Neuronal stem cell (in vitro differentiated cells): ENCODE measurements at regions not wholly inside any gene's neighbourhood (a gene's known extent, or its start where the extent isn't known, plus 50 kb on each side); places are given as distances from the start of the nearest gene placed in this dataset.
"Not testable (repeated sequence)": the region's sequence is repeated elsewhere in the genome, so short reads cannot be mapped to it uniquely, and the experiment has no call there.

ENCODE experiments used
- DNase-seq: peaks from one replicate; pipeline ENCODE4 v3.0.0-alpha.2; 2013; ENCODE audit warnings: low spot score
- H2AFZ ChIP-seq: one replicate; pipeline ENCODE4 v1.6.1; 2013; ENCODE audit warnings: mild to moderate bottlenecking, low read length, inconsistent platforms
- H2AK5ac ChIP-seq: 2 replicates; pipeline ENCODE4 v1.6.1; 2013; ENCODE audit warnings: low read depth, mild to moderate bottlenecking, inconsistent platforms, low read length, moderate library complexity, mixed read lengths
- H2BK120ac ChIP-seq: 2 replicates; pipeline ENCODE4 v1.6.1; 2013; ENCODE audit warnings: low read depth, mild to moderate bottlenecking, inconsistent platforms, low read length, moderate library complexity, mixed read lengths
- H2BK12ac ChIP-seq: one replicate; pipeline ENCODE4 v1.6.1; 2013; ENCODE audit warnings: low read length, inconsistent platforms
- H2BK15ac ChIP-seq: 2 replicates; pipeline ENCODE4 v1.6.1; 2013; ENCODE audit warnings: mild to moderate bottlenecking, low read length, inconsistent platforms, mixed read lengths
- H2BK5ac ChIP-seq: one replicate; pipeline ENCODE4 v1.6.1; 2013; ENCODE audit warnings: inconsistent platforms, mild to moderate bottlenecking, low read length, moderate library complexity
- H3K14ac ChIP-seq: one replicate; pipeline ENCODE4 v1.6.1; 2013; ENCODE audit warnings: low read length, inconsistent platforms
- H3K18ac ChIP-seq: 2 replicates; pipeline ENCODE4 v1.6.1; 2013; ENCODE audit warnings: low read length, inconsistent platforms
- H3K23ac ChIP-seq: 2 replicates; pipeline ENCODE4 v1.6.1; 2013; ENCODE audit warnings: low read depth, mild to moderate bottlenecking, mixed read lengths, low read length, inconsistent platforms; ENCODE audit not compliant: poor library complexity
- H3K27ac ChIP-seq: replicated peaks from 3 replicates; pipeline ENCODE4 v1.5.1; 2013; ENCODE audit warnings: low read length, inconsistent platforms
- H3K27me3 ChIP-seq, 3 experiments: 2 replicates each; pipeline ENCODE4 v1.6.1; 2013; ENCODE audit warnings: low read length in 3 of 3, mild to moderate bottlenecking in 2 of 3, inconsistent platforms in 1 of 3, low read depth in 1 of 3, mixed read lengths in 1 of 3, moderate library complexity in 1 of 3; ENCODE audit not compliant: control insufficient read depth in 3 of 3, insufficient read depth in 3 of 3
- H3K36me3 ChIP-seq, 2 donors: replicated peaks in 1 of 2; 2 replicates each; pipeline ENCODE4 v1.6.1; 2013; ENCODE audit warnings: low read length in 2 of 2; ENCODE audit not compliant: control insufficient read depth in 2 of 2, insufficient read depth in 2 of 2
- H3K4ac ChIP-seq: 2 replicates; pipeline ENCODE4 v1.6.1; 2013; ENCODE audit warnings: inconsistent platforms, mild to moderate bottlenecking, low read length, moderate library complexity
- H3K4me1 ChIP-seq, 2 donors: 1 replicate in 1 of 2; 2 replicates in 1 of 2; pipeline ENCODE4 v1.6.1; 2013; ENCODE audit warnings: low read length in 2 of 2, low read depth in 1 of 2; ENCODE audit not compliant: control insufficient read depth in 2 of 2, insufficient read depth in 1 of 2
- H3K4me2 ChIP-seq: one replicate; pipeline ENCODE4 v1.6.1; 2013; ENCODE audit warnings: mild to moderate bottlenecking, low read length, inconsistent platforms; ENCODE audit not compliant: insufficient read depth, poor library complexity, severe bottlenecking
- H3K4me3 ChIP-seq, 2 donors: 2 replicates each; pipeline ENCODE4 v1.5.1; 2013; ENCODE audit warnings: low read length in 2 of 2, mild to moderate bottlenecking in 2 of 2, inconsistent platforms in 1 of 2, moderate library complexity in 1 of 2
- H3K79me1 ChIP-seq: one replicate; pipeline ENCODE4 v1.6.1; 2013; ENCODE audit warnings: low read depth, mild to moderate bottlenecking, inconsistent platforms, low read length, moderate library complexity
- H3K9ac ChIP-seq: one replicate; pipeline ENCODE4 v1.6.1; 2013; ENCODE audit warnings: mild to moderate bottlenecking, low read depth, low read length, inconsistent platforms; ENCODE audit not compliant: poor library complexity
- H3K9me3 ChIP-seq, 2 donors: replicated peaks in 1 of 2; 2 replicates each; pipeline versions ENCODE3 to v1.6.1; 2013; ENCODE audit warnings: low read length in 2 of 2, mild to moderate bottlenecking in 2 of 2, inconsistent platforms in 1 of 2, low read depth in 1 of 2, mixed read lengths in 1 of 2, moderate library complexity in 1 of 2; ENCODE audit not compliant: control insufficient read depth in 2 of 2, insufficient read depth in 1 of 2
- H4K8ac ChIP-seq: one replicate; pipeline ENCODE4 v1.6.1; 2013; ENCODE audit warnings: low read depth, mild to moderate bottlenecking, inconsistent platforms, low read length, moderate library complexity
- H4K91ac ChIP-seq: one replicate; pipeline ENCODE4 v1.6.1; 2013; ENCODE audit warnings: low read length, low read depth, mild to moderate bottlenecking, inconsistent platforms; ENCODE audit not compliant: poor library complexity
- WGBS, 2 donors: extraction: QIAGEN DNeasy Blood & Tissue Kit; methylation state at CpG; one replicate each; pipeline ENCODE4 v1.1.7; 2013; ENCODE audit warnings: missing lambda C conversion rate in 2 of 2, mixed read lengths in 1 of 2; ENCODE audit not compliant: insufficient read length in 2 of 2, insufficient replicate concordance in 1 of 2; ENCODE audit errors: extremely low coverage in 2 of 2; 5-methylcytosine and 5-hydroxymethylcytosine counted together

DNA sequence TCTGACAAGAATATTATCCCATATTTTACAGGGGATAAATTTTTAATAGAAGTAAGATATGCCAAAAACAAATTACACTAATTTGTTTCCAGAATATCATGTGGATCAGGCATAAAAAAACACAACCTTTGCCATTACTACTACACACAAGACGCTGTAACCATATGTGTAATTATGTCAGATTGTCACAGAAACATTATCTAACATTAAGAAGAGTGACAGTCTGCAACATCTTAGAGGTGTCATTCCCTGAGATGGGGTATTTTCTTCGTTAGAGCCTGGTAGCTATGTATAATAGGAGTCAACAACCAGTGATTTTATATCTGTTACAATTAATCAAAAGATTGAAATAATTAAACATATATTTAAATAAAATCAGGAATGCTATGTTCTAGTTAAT lies 518.9 kb downstream of the RERGL start:
- no CpG with 5 or more reads among the region's 2 CpGs for WGBS, 2 donors
- H3K4me1 ChIP-seq = no peaks in the 10 kb centered on the region
- no peaks in the 10 kb centered on the region for H3K27me3 ChIP-seq
- H3K4me3 ChIP-seq = no peak overlapping the region
- H3K23ac ChIP-seq = no peak overlapping the region
- no peak overlapping the region for H2AK5ac ChIP-seq
- H2BK120ac ChIP-seq = no peak overlapping the region
- H3K4ac ChIP-seq = no peak overlapping the region
- no peak for DNase-seq
- no peak overlapping the region for H2BK15ac ChIP-seq
- no peaks in the 10 kb centered on the region for H3K9me3 ChIP-seq
- no peak overlapping the region for H2BK5ac ChIP-seq
- H3K14ac ChIP-seq = no peak overlapping the region
- no peak overlapping the region for H2BK12ac ChIP-seq
- no peak overlapping the region for H3K4me2 ChIP-seq
- no peak overlapping the region for H3K9ac ChIP-seq
- no peaks in the 10 kb centered on the region for H3K36me3 ChIP-seq
- no peak overlapping the region for H4K8ac ChIP-seq
- H3K79me1 ChIP-seq = no peaks in the 10 kb centered on the region
- H3K27ac ChIP-seq = no peak overlapping the region
- no peak overlapping the region for H2AFZ ChIP-seq
- H4K91ac ChIP-seq = no peak overlapping the region
- H3K18ac ChIP-seq = no peak overlapping the region

DNA sequence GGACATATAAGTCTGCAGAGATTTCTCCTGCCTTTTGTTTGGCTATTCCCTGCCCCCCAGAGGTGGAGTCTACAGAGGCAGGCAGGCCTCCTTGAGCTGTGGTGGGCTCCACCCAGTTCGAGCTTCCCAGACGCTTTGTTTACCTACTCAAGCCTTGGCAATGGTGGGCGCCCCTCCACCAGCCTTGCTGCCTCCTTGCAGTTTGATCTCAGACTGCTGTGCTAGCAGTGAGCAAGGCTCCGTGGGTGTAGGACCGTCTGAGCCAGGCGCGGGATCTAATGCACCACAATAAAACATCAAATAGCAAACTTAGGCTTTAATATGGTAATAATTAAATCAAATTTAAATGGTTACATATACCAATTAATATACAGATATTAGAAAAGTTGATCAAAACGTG lies 525.4 kb downstream of the RERGL start:
- not testable (repeated sequence) for H2BK5ac ChIP-seq, H3K9me3 ChIP-seq, DNase-seq, H2BK15ac ChIP-seq, H2AK5ac ChIP-seq, H2BK120ac ChIP-seq, H3K23ac ChIP-seq, H2BK12ac ChIP-seq, H3K14ac ChIP-seq, H3K4ac ChIP-seq, H3K4me1 ChIP-seq, H4K91ac ChIP-seq, H3K27me3 ChIP-seq, H3K18ac ChIP-seq, H4K8ac ChIP-seq, H3K4me3 ChIP-seq, H2AFZ ChIP-seq, H3K9ac ChIP-seq, H3K36me3 ChIP-seq, H3K4me2 ChIP-seq, H3K79me1 ChIP-seq, H3K27ac ChIP-seq
- WGBS, 2 donors = no CpG with 5 or more reads among the region's 8 CpGs

DNA sequence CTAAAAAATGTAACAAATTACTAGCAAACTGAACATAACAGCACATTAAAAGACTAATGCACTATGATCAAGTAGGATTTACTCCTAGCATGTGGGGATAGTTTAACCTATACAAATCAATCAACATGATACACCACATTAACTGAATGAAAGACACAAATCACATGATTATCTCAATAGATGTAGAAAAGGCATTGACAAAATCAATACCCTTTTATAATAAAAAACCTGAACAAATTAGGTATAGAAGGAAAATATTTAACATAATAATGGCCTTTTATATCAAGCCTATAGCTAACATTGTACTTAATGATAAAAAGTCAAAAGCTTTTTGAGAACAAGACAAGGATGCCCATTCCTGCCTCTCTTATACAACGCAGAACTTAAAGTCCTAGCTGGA lies 540.0 kb downstream of the RERGL start:
- Histone ChIP-seq H4K8ac (no peak overlapping the region), H2AFZ (no peak overlapping the region), H2BK15ac (no peak overlapping the region), H3K27ac (no peak overlapping the region), H3K14ac (no peak overlapping the region), H4K91ac (no peak overlapping the region), H2BK12ac (no peak overlapping the region), H3K27me3 (no peaks in the 10 kb centered on the region), H3K79me1 (no peaks in the 10 kb centered on the region), H3K23ac (no peak overlapping the region), H3K4ac (no peak overlapping the region), H2BK120ac (no peak overlapping the region), H2BK5ac (no peak overlapping the region), H3K4me2 (no peak overlapping the region), H3K9ac (no peak overlapping the region), H3K4me1 (no peaks in the 10 kb centered on the region), H3K4me3 (no peak overlapping the region), H2AK5ac (no peak overlapping the region), H3K9me3 (peaks cover 0 to 2% of the 10 kb centered on the region in 2 donors), H3K18ac (no peak overlapping the region), H3K36me3 (no peaks in the 10 kb centered on the region)
- no CpG with 5 or more reads among the region's 1 CpG for WGBS, 2 donors
- no peak for DNase-seq

DNA sequence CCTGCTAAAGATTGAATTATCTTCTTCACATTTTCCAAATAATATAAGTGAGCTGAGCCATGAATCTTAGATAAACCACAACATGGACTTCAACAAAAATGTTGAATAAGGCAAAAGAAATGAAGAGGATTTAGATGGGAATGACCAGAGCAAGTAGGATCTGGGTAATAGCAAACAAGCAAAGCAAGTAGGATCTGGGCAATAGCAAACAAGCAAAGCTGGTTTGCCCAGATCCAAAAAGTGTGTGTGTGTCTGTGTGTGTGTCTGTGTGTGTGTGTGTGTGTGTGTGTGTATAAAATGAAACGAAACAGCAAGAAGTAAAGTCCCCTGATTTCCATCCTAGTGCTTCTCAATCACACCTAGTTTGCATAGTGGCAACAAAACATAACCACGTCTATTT lies 549.1 kb downstream of the RERGL start:
- Histone ChIP-seq H2BK15ac (no peak overlapping the region), H2BK120ac (no peak overlapping the region), H3K18ac (no peak overlapping the region), H3K9me3 (peaks cover 0 to 11% of the 10 kb centered on the region in 2 donors), H3K36me3 (no peaks in the 10 kb centered on the region), H2AK5ac (no peak overlapping the region), H2BK12ac (no peak overlapping the region), H2BK5ac (no peak overlapping the region), H3K4ac (no peak overlapping the region), H3K4me1 (no peaks in the 10 kb centered on the region), H3K23ac (no peak overlapping the region), H3K79me1 (no peaks in the 10 kb centered on the region), H4K8ac (no peak overlapping the region), H3K27me3 (no peaks in the 10 kb centered on the region), H3K27ac (no peak overlapping the region), H2AFZ (no peak overlapping the region), H3K9ac (no peak overlapping the region), H3K4me2 (no peak overlapping the region), H3K4me3 (no peak overlapping the region), H3K14ac (no peak overlapping the region), H4K91ac (no peak overlapping the region)
- WGBS, 2 donors = no CpG with 5 or more reads among the region's 2 CpGs
- no peak for DNase-seq
